ENCODE measurements at regions not wholly inside any gene's neighbourhood (a gene's known extent, or its start where the extent isn't known, plus 50 kb on each side); places are given as distances from the start of the nearest gene placed in this dataset.

DNA sequence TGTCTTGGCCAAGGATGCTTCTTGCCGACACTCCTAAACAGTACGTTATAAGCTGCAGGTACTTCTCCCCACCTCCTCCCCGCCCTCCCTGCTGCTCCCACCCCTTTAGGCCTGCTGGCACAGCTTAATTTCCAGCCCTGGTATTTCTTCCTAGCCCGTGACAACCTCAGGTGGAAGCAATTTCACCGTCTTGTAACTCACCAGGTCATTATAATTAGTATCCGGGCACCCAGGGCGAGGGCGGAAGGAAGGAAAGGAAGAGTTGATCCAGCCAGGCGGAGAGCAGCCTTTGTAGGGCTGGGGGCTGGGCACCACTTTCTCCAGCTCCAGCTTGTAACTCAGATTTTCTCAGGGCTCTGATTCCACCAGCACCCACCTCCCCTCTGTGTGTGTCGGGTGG lies 153.5 kb upstream of the CSF3R start:
- TF ChIP-seq, protein P1, sequence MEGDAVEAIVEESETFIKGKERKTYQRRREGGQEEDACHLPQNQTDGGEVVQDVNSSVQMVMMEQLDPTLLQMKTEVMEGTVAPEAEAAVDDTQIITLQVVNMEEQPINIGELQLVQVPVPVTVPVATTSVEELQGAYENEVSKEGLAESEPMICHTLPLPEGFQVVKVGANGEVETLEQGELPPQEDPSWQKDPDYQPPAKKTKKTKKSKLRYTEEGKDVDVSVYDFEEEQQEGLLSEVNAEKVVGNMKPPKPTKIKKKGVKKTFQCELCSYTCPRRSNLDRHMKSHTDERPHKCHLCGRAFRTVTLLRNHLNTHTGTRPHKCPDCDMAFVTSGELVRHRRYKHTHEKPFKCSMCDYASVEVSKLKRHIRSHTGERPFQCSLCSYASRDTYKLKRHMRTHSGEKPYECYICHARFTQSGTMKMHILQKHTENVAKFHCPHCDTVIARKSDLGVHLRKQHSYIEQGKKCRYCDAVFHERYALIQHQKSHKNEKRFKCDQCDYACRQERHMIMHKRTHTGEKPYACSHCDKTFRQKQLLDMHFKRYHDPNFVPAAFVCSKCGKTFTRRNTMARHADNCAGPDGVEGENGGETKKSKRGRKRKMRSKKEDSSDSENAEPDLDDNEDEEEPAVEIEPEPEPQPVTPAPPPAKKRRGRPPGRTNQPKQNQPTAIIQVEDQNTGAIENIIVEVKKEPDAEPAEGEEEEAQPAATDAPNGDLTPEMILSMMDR (IDR thresholded peaks at IDR 0.05) = no peak
- no peak for TF ChIP-seq EP300 (IDR thresholded peaks at IDR 0.05; ENCODE audit: low read depth)

Measured in transverse colon (tissue), 3 donors.